IMR-90 (cell line): ENCODE measurements at regions not wholly inside any gene's neighbourhood (a gene's known extent, or its start where the extent isn't known, plus 50 kb on each side); places are given as distances from the start of the nearest gene placed in this dataset.

ENCODE experiments used
- ATAC-seq: fragments of 200-7000 bp; cut with Tn5 transposase; 2 replicates; pipeline ENCODE4 v1.9.1; 2020; ENCODE audit warnings: low read depth, mild to moderate bottlenecking, moderate library complexity
- BruUV-seq: library from RNA; stranded (reverse); fragments of 400-500 nt; replicated peaks from 2 replicates; lab custom pipeline; 2021; lab: Mats Ljungman, UMichigan
- CTCF ChIA-PET: fragments of 300-600 bp; formaldehyde crosslinking; extraction: SDS; loops from one replicate; lab custom pipeline; 2021; ENCODE audit warnings: antibody characterized with exemption; lab: Yijun Ruan, JAX
- POLR2A ChIA-PET: fragments of 300-600 bp; sonication (Branson Sonifier 250); formaldehyde crosslinking; loops from one replicate; lab custom pipeline; 2022; ENCODE audit warnings: antibody characterized with exemption; ENCODE audit not compliant: unreplicated experiment; lab: Charles Lee
- DNase-seq: peaks from one replicate; pipeline ENCODE4 v3.0.0; 2013
- H2AFZ ChIP-seq: replicated peaks from 2 replicates; pipeline ENCODE3; 2013; ENCODE audit warnings: low read length, mild to moderate bottlenecking; ENCODE audit not compliant: poor library complexity
- H2AK5ac ChIP-seq: 2 replicates; pipeline ENCODE4 v1.6.1; 2013; ENCODE audit warnings: low read depth, low read length, inconsistent platforms
- H2AK9ac ChIP-seq: replicated peaks from 2 replicates; pipeline ENCODE3; 2013; ENCODE audit warnings: mild to moderate bottlenecking, low read depth, low read length, moderate library complexity; ENCODE audit not compliant: poor library complexity
- H2BK120ac ChIP-seq: 2 replicates; pipeline ENCODE4 v1.6.1; 2013; ENCODE audit warnings: low read depth, low read length, inconsistent platforms
- H2BK15ac ChIP-seq: 3 replicates; pipeline ENCODE4 v1.6.1; 2013; ENCODE audit warnings: low read depth, low read length, inconsistent platforms
- H2BK20ac ChIP-seq: 2 replicates; pipeline ENCODE4 v1.6.1; 2013; ENCODE audit warnings: low read depth, mild to moderate bottlenecking, inconsistent platforms, low read length, moderate library complexity
- H2BK5ac ChIP-seq: 2 replicates; pipeline ENCODE4 v1.6.1; 2013; ENCODE audit warnings: mild to moderate bottlenecking, low read depth, low read length, inconsistent platforms; ENCODE audit not compliant: poor library complexity, severe bottlenecking
- H3K14ac ChIP-seq: replicated peaks from 2 replicates; pipeline ENCODE4 v1.6.1; 2013; ENCODE audit warnings: low read depth, low read length, inconsistent platforms
- H3K18ac ChIP-seq: 2 replicates; pipeline ENCODE4 v1.6.1; 2013; ENCODE audit warnings: low read depth, low read length, control low read depth
- H3K23ac ChIP-seq: 2 replicates; pipeline ENCODE4 v1.6.1; 2013; ENCODE audit warnings: low read depth, low read length, inconsistent platforms
- H3K27ac ChIP-seq: 2 replicates; pipeline ENCODE4 v1.5.1; 2013; ENCODE audit warnings: mild to moderate bottlenecking, control low read depth, low read length; ENCODE audit not compliant: insufficient read depth
- H3K27me3 ChIP-seq: 2 replicates; pipeline ENCODE4 v1.6.1; 2013; ENCODE audit warnings: low read length; ENCODE audit not compliant: control insufficient read depth, insufficient read depth
- H3K36me3 ChIP-seq: 2 replicates; pipeline ENCODE4 v1.6.1; 2013; ENCODE audit warnings: low read length, mixed read lengths; ENCODE audit not compliant: control insufficient read depth, insufficient read depth
- H3K4ac ChIP-seq: 2 replicates; pipeline ENCODE4 v1.6.1; 2013; ENCODE audit warnings: low read depth, low read length, inconsistent platforms
- H3K4me1 ChIP-seq: 2 replicates; pipeline ENCODE4 v1.6.1; 2013; ENCODE audit warnings: low read length, mixed read lengths; ENCODE audit not compliant: control insufficient read depth, insufficient read depth
- H3K4me2 ChIP-seq: 2 replicates; pipeline ENCODE4 v1.6.1; 2013; ENCODE audit warnings: low read depth, mild to moderate bottlenecking, control low read depth, low read length, moderate library complexity
- H3K4me3 ChIP-seq: 2 replicates; pipeline ENCODE4 v1.5.1; 2013; ENCODE audit warnings: low read depth, mild to moderate bottlenecking, control low read depth, low read length, moderate library complexity; ENCODE audit not compliant: insufficient read depth
- H3K56ac ChIP-seq: 2 replicates; pipeline ENCODE4 v1.6.1; 2013; ENCODE audit warnings: low read length, inconsistent platforms; ENCODE audit not compliant: insufficient read depth; ENCODE audit errors: extremely low read depth
- H3K79me1 ChIP-seq, 2 experiments: 2 replicates each; pipeline ENCODE4 v1.6.1; 2013; ENCODE audit warnings: low read length in 2 of 2, inconsistent platforms in 1 of 2, low read depth in 1 of 2
- H3K9ac ChIP-seq: 2 replicates; pipeline ENCODE4 v1.6.1; 2013; ENCODE audit warnings: low read depth, low read length, control low read depth
- H3K9me1 ChIP-seq: 2 replicates; pipeline ENCODE4 v1.6.1; 2013; ENCODE audit warnings: low read length, inconsistent platforms; ENCODE audit not compliant: insufficient read depth
- H3K9me3 ChIP-seq: 2 replicates; pipeline ENCODE4 v1.6.1; 2013; ENCODE audit warnings: low read length; ENCODE audit not compliant: control insufficient read depth, insufficient read depth
- H4K20me1 ChIP-seq: 2 replicates; pipeline ENCODE4 v1.6.1; 2013; ENCODE audit warnings: low read length, inconsistent platforms; ENCODE audit not compliant: insufficient read depth
- H4K5ac ChIP-seq: 2 replicates; pipeline ENCODE4 v1.6.1; 2013; ENCODE audit warnings: mild to moderate bottlenecking, low read depth, low read length, control low read depth
- H4K8ac ChIP-seq, 2 experiments: 2 replicates each; pipeline ENCODE4 v1.6.1; 2013; ENCODE audit warnings: low read depth in 2 of 2, low read length in 2 of 2, control low read depth in 1 of 2, inconsistent platforms in 1 of 2
- H4K91ac ChIP-seq: 2 replicates; pipeline ENCODE4 v1.6.1; 2013; ENCODE audit warnings: low read depth, low read length, inconsistent platforms; ENCODE audit not compliant: insufficient read depth
- BHLHE40 ChIP-seq: fragments of 150-350 bp; IDR thresholded peaks from 2 replicates; pipeline ENCODE4 v1.6.1; 2016; ENCODE audit warnings: mild to moderate bottlenecking, low read depth, low read length
- FOS ChIP-seq: fragments of 150-350 bp; IDR thresholded peaks from 2 replicates; pipeline ENCODE4 v1.6.1; 2016; ENCODE audit warnings: low read depth, low read length
- MAFK ChIP-seq: IDR thresholded peaks from 2 replicates; pipeline ENCODE4 v1.6.1; 2012; ENCODE audit warnings: low read depth, low read length, improper control_type of control experiment
- MAZ ChIP-seq: IDR thresholded peaks from 2 replicates; pipeline ENCODE4 v1.6.1; 2012; ENCODE audit warnings: low read depth, mild to moderate bottlenecking, low read length, improper control_type of control experiment, moderate library complexity, borderline replicate concordance
- MXI1 ChIP-seq: IDR thresholded peaks from 2 replicates; pipeline ENCODE4 v1.6.1; 2012; ENCODE audit warnings: low read depth, mild to moderate bottlenecking, low read length, moderate library complexity, borderline replicate concordance
- NFE2L2 ChIP-seq: fragments of 150-350 bp; IDR thresholded peaks from 2 replicates; pipeline ENCODE4 v1.6.1; 2016; ENCODE audit warnings: low read depth, mild to moderate bottlenecking, low read length
- RAD21 ChIP-seq: IDR thresholded peaks from 2 replicates; pipeline ENCODE4 v1.6.1; 2012; ENCODE audit warnings: low read length, improper control_type of control experiment
- RFX5 ChIP-seq: IDR thresholded peaks from 2 replicates; pipeline ENCODE4 v1.8.0; 2012; ENCODE audit warnings: low read depth, mild to moderate bottlenecking, low read length, moderate library complexity
- SMC3 ChIP-seq: fragments of 150-350 bp; IDR thresholded peaks from 2 replicates; pipeline ENCODE4 v1.6.1; 2016; ENCODE audit warnings: low read depth, mild to moderate bottlenecking, antibody characterized with exemption, low read length, moderate library complexity
- dilution Hi-C: fragments of 300-500 bp; cut with HindIII; formaldehyde crosslinking; loops from one replicate; pipeline ENCODE4 v1.14.3; 2018; ENCODE audit warnings: low sequenced_read_pairs; ENCODE audit not compliant: unreplicated experiment
- in situ Hi-C: fragments of 300-500 bp; cut with MboI; formaldehyde crosslinking; loops from 3 replicates; pipeline ENCODE4 v1.14.3; 2019; ENCODE audit warnings: low sequenced_read_pairs, inconsistent platforms, mixed read lengths
- intact Hi-C: fragments of 100-400 bp; cut with micrococcal nuclease; formaldehyde crosslinking; loops from 2 replicates; pipeline ENCODE4 v1.10.0; 2022
- TF ChIP-seq, protein P1 (sequence below): fragments of 150-350 bp; IDR thresholded peaks from 2 replicates; pipeline ENCODE4 v1.6.1; 2016; ENCODE audit warnings: low read depth, mild to moderate bottlenecking, low read length, moderate library complexity, borderline replicate concordance
- TF ChIP-seq, protein P2 (sequence below): conservative IDR thresholded peaks from 2 replicates; pipeline ENCODE4 v1.5.1; 2012; ENCODE audit warnings: mild to moderate bottlenecking, low read depth, low read length, improper control_type of control experiment
- TF ChIP-seq, protein P3 (sequence below): fragments of 150-350 bp; IDR thresholded peaks from 2 replicates; pipeline ENCODE4 v1.6.1; 2017; ENCODE audit warnings: mild to moderate bottlenecking, antibody characterized with exemption, low read length, low read depth

DNA sequence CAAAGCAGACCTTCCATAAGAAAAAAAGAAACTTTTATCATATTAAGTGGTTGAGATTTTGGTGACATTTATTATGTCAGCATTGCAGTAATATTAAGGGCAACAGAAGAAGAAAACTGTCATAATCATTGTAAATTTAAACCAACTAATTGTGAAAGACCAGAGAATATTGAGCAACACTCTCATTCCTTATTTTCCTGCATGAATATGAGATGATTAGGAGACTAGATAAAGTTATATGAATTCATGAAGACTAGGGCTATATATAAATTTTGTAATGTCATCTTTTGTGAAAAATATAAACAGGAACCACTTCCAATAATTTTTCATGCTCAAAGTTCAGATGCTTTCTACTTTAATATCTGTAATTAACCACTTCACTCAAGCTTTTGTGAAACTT is 974.5 kb upstream of the CDH10 start:
- in situ Hi-C loops (no loop called here), intact Hi-C loops (no loop called here), dilution Hi-C loops (no loop called here)
- Histone ChIP-seq H3K4ac (no peak overlapping the region), H3K36me3 (no peaks in the 10 kb centered on the region), H3K14ac (no peak overlapping the region), H3K79me1 (no peaks in the 10 kb centered on the region), H2BK20ac (no peak overlapping the region), H3K27me3 (no peaks in the 10 kb centered on the region), H4K5ac (no peak overlapping the region), H2BK120ac (no peak overlapping the region), H2BK15ac (no peak overlapping the region), H3K4me3 (no peak overlapping the region), H2BK5ac (no peak overlapping the region), H3K9ac (no peak overlapping the region), H3K18ac (no peak overlapping the region), H3K9me1 (no peaks in the 10 kb centered on the region), H4K20me1 (no peaks in the 10 kb centered on the region), H2AFZ (no peak overlapping the region), H4K8ac (no peak overlapping the region), H3K4me2 (no peak overlapping the region), H3K9me3 (peaks cover 9% of the 10 kb centered on the region), H2AK9ac (no peak overlapping the region), H2AK5ac (no peak overlapping the region), H3K23ac (no peak overlapping the region), H3K4me1 (no peaks in the 10 kb centered on the region), H3K27ac (no peak overlapping the region), H3K56ac (no peak overlapping the region), H4K91ac (no peak overlapping the region)
- no peak for ATAC-seq
- no peak for DNase-seq
- no TSS peak for BruUV-seq
- POLR2A ChIA-PET = no interaction called here
- CTCF ChIA-PET = no interaction called here
- TF ChIP-seq MXI1 (no peak), BHLHE40 (no peak), MAFK (no peak), MAZ (no peak), RAD21 (no peak), NFE2L2 (no peak), SMC3 (no peak), RFX5 (no peak), FOS (no peak)
- TF ChIP-seq, protein P1, sequence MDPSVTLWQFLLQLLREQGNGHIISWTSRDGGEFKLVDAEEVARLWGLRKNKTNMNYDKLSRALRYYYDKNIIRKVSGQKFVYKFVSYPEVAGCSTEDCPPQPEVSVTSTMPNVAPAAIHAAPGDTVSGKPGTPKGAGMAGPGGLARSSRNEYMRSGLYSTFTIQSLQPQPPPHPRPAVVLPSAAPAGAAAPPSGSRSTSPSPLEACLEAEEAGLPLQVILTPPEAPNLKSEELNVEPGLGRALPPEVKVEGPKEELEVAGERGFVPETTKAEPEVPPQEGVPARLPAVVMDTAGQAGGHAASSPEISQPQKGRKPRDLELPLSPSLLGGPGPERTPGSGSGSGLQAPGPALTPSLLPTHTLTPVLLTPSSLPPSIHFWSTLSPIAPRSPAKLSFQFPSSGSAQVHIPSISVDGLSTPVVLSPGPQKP = no peak
- TF ChIP-seq, protein P2, sequence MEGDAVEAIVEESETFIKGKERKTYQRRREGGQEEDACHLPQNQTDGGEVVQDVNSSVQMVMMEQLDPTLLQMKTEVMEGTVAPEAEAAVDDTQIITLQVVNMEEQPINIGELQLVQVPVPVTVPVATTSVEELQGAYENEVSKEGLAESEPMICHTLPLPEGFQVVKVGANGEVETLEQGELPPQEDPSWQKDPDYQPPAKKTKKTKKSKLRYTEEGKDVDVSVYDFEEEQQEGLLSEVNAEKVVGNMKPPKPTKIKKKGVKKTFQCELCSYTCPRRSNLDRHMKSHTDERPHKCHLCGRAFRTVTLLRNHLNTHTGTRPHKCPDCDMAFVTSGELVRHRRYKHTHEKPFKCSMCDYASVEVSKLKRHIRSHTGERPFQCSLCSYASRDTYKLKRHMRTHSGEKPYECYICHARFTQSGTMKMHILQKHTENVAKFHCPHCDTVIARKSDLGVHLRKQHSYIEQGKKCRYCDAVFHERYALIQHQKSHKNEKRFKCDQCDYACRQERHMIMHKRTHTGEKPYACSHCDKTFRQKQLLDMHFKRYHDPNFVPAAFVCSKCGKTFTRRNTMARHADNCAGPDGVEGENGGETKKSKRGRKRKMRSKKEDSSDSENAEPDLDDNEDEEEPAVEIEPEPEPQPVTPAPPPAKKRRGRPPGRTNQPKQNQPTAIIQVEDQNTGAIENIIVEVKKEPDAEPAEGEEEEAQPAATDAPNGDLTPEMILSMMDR = no peak
- TF ChIP-seq, protein P3, sequence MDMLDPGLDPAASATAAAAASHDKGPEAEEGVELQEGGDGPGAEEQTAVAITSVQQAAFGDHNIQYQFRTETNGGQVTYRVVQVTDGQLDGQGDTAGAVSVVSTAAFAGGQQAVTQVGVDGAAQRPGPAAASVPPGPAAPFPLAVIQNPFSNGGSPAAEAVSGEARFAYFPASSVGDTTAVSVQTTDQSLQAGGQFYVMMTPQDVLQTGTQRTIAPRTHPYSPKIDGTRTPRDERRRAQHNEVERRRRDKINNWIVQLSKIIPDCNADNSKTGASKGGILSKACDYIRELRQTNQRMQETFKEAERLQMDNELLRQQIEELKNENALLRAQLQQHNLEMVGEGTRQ = no peak
